NCI-H82 (cell line): ENCODE measurements at regions not wholly inside any gene's neighbourhood (a gene's known extent, or its start where the extent isn't known, plus 50 kb on each side); places are given as distances from the start of the nearest gene placed in this dataset.

Source experiments
- DNase-seq: peaks from one replicate; lab custom pipeline; 2025; lab: John Stamatoyannopoulos, UW

DNA sequence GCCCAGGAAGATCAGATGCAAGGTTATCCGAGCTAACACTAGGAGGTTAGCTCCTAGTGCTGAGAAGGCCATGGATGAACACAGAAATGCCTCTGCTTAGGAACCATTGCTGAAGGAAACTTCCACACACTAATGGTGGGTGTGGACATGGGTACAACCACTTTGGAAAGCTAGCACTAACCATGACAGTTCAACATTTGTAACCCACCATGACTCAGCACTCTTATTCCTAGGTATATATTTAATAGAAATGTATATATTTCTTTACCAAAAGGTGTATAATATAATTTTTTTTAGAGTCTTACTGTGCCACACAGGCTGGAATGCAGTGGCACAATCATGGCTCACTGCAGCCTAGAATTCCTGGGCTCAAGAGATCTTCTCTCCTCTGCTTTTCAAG is 85.3 kb upstream of the BTBD3 start:
- DNase-seq, result no peak

DNA sequence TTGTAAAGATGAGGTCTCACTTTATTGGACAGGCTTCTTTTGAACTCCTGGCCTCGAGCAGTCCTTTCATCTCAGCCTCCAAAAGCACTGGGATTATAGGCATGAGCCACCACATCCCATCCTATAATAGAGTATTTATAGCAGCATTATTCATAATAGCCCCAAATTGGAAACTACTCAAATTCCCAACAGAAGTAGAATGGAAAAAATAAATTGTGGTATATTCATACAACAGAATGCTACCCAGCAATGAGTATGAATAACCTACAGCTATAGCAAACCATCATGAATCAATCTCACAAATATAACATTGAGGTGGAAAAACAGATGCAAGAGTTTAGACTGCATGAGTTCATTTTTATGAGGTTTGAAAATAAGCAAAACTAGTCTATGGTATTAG is 84.8 kb upstream of the BTBD3 start:
- no peak for DNase-seq

DNA sequence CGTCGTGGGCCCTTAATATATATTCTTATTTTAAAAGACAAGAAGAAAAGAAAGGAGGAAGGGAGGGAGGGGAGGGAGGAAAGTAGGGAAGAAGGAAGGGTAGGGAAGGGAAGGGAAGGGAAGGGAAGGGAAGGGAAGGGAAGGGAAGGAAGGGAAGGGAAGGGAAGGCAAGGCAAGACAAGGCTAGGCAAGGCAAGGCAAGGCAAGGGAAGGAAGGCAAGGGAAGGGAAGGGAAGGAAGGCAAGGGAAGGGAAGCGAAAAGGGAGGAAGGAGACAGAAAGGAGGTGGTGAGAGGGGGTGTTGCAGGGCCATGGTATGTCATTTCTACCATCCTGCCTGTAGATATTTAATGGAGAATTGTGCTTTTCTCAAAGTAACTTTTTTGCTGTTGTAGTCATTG is 83.9 kb upstream of the BTBD3 start:
- no peak for DNase-seq

DNA sequence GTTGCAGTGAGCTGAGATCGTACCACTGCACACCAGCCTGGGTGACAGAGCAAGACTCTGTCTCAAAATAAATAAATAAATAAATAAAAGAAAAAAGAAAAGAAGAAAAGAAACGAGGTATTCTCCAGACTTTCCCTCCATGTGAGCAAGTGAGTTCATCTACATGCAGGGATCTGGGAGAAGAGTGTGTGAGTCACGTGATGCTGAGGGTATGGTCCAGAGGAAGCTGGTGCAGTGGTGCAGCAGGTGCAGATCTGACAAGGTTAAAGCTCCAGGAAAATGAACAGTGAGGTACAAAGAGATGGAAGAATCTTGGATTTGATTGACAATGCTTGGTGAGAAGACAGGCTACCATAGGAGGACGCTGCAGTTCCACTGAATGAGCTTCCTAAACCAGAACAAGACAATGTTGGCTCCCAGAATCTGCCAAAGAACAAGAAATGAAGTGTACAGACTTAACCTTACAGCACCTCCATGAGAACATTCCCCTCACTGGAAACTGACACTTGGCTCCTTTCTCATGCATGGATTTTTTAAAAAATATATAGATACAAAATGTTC is 79.5 kb upstream of the BTBD3 start:
- DNase-seq, result no peak

DNA sequence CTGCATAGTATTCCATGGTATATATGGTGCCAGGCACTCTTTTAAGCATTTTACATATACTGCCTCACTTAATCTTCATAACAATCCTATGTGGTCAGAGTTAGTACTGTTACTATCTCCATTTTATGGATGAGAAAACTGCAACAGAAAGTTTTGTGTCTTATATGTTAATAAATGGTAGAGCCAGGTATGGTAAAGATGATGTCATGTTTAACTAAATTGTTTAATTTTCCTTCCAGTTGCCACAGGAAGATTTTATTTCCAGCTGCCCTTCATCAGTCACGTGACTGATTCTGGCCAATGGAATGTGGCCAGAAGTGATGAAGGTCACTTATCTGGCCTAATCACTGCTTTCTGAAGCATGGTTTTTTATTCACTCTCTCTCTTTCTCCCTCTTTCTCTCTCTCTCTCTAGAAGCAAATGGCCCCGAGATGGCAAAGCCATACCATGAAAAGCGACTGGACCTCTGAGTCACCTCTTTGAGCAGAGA is 75.7 kb upstream of the BTBD3 start:
- no peak for DNase-seq

DNA sequence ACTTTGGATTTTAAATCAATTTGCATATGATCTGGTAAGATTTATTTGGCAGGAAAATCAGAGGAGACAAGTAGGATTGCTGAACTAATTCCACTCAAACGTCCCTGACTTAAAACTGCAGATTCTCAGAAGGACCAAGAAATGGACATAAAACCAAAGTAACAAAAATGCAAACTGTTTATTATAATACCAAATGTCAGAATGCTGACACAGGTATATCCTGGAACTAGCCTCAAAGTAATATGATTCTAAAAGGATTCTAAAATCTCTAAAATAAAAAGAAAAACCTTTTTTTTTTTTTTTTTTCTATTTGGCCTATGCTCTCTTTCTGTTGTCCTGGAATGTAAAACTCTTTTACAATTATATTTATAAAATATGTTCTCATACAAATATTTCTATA is 74.4 kb upstream of the BTBD3 start:
- DNase-seq, result no peak

DNA sequence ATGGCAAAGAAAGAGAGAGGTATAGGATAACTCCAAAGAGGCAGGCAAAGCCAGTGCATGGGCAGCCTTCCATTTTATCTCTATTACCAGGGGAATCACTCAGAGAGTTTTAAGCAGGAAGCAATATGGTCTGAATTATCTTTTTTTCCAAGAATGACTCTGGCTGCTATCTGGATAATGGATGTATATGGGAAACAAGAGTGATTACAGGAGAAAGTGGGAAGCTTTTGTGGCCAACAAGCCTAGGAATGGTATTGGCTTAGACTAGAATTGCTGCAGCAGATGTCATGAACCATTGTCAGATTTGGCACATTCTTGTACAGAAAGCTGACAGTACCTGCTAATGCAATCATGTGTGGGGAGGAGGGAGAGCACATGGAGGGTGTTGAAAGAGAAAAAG is 73.0 kb upstream of the BTBD3 start:
- peak; percentile 13 for DNase-seq

DNA sequence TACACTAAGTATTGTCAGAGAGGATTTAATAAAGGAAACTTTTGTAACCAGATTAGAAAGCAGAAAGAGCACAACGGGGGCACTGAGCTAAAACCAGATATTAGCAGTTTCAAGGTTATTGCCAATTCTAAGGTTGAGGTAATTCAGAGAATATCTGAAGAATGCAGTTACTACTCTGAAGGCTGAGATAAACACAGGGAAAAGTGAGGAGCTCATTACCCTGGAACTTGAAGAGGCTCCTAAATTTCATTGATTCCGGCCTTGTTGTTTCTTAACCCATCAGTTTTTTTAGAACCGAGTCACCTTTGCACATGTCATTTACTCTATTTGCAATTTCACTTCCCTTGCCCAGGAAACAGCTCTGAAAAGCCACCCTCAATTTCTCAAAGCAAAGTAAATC is 72.4 kb upstream of the BTBD3 start:
- DNase-seq, result no peak

DNA sequence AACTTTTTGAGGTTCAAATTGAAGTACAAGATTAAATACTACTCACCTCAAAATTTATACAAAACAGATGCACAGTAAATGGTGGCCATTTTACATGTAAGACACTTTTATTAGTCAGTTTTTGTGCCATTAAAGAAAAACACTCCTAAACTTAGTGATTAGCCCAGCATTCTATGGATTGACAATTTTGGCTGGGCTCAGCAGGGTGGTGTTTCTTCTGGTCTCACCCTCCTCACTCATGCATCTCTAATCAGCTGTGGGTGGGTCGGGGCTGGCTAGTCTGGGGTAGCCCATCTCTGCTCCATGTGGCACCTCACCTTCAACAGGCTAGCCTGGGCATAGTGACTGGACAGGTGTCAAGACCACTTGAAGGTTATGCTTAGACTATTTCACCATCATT is 71.6 kb upstream of the BTBD3 start:
- DNase-seq, result no peak

DNA sequence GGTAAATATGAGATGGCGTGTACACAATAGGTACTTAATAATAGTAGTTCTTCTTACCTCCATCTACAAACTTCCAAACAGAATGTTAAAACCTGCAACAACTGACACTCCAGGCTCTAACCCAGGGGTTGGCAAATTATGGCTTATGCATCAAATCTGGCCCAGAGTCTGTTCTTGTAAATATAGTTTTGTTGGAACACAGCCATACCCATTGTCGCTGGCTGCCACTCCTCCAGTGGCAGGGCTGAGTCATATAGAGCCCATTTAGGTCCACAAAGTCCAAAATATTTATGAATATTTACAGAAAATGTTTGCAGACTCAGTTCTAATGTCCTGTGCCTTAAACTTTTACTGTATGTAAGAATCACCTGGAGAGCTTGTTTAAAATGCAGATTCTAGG is 69.9 kb upstream of the BTBD3 start:
- DNase-seq, result peak; percentile 48

DNA sequence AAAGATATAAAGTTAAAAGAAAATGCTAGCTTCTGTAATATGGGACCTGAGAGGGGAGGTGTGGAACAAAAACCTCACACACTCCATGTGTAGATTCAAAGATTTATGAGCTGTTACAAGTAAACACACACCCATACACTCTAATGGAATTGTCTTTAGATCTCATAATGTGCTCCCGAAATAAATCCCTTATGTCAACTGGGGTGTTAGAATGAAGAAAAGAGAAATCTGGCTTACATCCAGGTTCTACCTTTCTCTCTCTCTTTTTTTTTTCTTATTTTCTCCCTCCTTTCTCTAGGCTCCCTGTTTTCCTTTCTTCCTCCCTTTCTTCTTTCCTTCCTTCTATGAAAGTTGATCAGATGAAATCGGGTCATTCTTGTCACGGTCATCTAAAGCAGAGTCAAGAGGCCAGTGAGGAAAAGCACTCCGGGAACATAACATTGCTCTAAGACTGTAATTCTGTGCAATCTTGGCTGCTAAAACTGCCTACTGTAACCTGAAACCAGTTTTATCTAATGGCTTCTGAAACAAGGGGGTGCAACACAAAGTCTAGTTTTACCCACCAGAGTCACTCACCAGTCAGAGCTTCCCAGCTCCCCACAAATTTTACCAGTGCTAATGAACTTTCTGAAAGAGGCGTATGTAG is 68.3 kb upstream of the BTBD3 start:
- DNase-seq, result peak; percentile 95

DNA sequence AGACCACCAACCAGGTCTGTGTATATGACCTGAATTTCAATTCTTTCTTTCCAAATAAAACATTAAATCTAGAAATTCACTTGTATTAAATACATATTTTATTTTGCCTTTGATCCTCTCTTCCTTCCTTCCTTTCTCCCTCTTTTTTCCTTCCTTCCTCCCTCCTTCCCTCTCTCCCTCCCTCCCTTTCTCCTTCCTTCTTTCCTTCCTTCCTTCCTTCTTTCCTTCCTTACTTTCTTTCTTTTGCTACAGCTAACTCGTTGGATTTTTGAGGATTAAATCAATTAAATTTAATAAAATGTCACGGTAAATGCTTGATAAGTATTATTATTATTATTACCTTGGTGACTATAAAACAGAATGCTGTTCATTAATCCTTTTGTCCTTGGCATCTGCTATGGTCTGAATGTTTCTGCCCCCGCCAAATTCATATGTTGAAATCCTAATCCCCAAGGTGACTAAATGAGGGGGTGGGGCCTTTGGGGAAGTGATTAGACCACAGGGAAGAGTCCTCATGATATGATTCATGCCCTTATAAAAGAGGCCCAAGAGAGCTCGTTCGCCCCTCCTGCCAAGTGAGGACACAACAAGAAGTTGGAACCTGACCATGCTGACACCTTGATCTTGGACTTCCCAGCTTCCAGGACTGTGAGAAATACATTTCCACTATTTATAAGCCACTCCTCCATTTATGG is 67.6 kb upstream of the BTBD3 start:
- peak; percentile 98 for DNase-seq

DNA sequence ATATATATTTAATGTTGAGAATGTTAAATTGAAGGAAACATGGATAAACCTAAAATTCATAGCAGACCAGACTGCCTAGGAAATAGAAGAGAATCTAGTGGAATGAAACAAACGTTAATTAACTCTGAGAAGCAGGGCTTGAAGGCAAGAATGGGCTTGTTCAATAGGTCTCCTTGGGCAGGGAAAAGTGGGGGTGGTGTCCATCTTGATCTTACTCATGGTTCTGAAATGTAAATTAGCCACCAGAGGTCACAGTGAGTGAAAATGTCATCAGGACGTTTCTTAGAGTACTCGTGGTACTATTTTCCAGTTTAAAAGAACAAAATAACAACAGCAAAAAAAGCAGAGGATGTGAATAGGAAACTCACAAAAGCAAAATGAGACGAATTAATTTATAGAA is 66.8 kb upstream of the BTBD3 start:
- DNase-seq, result peak; percentile 52

DNA sequence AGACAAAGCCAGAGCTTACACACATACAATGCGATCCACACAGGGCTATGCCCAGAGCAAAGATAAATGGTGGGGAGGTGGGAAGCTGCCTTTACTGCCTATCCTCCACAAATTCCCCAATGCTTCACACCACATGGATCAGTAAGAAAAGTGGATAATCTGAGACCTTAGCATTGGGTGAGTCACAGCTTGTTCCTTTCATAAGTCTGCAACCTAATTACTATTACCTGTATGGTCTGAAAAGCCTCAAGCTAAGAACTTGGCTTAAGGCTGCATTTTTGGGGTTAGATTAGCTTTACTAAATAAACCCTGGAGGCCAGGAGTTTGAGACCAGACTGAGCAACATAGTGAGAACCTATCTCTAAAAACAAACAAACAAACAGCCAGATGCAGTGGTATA is 66.0 kb upstream of the BTBD3 start:
- DNase-seq, result peak; percentile 58

DNA sequence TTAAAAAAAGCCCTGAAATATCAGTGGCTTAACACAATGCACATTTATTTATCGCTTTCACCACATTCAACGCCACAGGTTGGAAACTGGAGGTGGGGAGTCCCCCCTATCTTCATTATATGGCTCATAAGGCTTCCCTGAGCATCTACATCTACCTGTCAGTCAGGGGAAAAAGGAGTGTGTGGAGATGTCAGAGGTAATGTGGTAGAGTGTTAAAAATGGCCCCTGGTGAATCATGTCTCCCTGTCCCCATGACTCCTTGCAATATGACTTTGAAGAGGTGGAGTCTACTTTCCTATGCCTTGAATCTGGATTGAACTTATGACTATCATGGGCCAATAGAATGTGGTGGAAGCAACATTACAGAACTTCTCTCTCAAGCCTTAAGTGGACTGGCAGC is 65.5 kb upstream of the BTBD3 start:
- no peak for DNase-seq

DNA sequence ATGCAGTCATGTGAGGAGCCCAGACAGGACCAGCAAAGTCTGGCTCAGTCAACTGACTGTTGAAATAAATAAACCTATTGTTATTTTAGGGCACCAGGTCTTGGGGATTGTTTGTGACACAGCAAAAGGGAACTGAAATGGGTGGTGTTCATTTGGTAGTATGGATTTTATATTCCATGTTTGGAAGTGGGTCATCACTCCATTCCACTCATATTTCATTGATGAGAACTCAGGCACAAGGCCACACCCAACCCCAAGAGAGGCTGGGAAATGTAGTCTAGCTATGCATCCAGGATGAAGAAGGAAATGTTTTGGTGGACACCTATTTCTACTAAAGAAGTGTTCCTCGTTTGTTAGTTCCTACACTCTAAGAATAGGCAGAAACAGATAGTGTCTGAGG is 64.9 kb upstream of the BTBD3 start:
- DNase-seq, result peak; percentile 59

DNA sequence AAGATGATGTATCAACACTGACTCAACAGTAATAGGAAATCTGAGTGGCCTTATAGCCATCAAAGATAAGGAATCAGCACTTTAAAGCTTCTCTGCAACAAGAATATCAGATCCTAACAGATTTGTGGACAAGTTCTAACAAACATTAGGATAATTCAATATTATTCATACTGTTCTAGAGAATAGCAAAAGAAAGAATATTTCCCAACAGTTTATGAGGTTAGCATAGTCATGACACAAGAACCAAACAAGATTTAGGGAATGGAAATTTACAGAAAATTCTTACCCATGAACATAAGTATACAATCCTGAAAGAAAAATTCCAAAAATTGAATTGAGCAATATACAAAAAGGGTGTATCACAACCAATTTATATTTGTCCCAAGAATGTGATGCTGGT is 64.3 kb upstream of the BTBD3 start:
- DNase-seq, result no peak

DNA sequence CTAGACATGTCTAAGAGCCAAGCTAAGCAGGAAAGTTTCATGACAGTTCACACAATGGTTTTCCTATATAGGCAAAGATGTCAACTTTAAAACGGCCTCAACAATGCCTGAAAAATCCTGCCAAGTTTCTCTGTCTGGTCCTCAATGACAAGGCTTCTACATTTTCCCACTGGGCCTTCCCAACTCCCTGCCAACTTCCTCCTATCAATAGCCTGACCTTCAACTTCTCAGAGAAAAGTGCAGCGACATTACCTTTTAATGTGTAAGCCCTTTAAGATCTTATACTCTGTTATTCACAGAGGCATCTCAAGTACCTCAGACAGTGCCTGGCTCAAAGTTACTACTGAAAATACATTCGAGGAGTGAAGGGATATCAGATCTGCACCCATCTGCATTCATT is 56.2 kb upstream of the BTBD3 start:
- DNase-seq, result no peak

DNA sequence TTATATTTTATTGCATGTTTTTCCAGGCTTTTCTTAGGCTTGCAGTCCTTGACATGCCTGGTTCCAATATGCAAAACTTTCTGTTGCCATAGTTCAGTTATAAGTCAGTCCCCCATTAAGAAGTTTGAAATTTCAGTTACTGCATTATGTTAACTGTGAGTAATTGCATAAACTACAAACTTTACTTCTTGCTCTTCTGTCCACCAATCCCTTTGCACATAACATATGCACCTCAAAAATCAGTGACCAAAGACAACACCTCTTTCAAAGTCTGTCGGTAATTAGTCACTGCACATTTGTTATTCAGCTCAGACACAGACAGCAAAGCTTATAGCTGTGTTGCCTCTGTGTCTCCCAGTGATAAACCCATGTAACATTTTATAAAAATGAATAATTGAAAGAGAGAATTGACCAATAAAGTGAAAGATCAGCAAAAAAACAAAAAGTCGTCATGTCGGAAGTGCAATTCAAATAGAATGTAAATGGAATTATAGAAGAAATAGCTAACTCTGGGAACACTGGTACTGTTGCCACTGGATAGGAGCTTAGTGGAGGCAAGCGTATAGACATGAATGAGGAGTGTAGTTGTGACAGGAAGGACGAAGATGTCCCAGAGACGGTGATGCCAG is 50.3 kb upstream of the BTBD3 start:
- no peak for DNase-seq
